ENCODE measurements at regions not wholly inside any gene's neighbourhood (a gene's known extent, or its start where the extent isn't known, plus 50 kb on each side); places are given as distances from the start of the nearest gene placed in this dataset.

- TF ChIP-seq CTCF (IDR thresholded peaks at IDR 0.05), result no peak
- no peak for TF ChIP-seq POLR2A (IDR thresholded peaks at IDR 0.05)
Measured at GRCh38 chr1:71232786-71233185, 152.0 kb upstream of the ZRANB2 start.
